Nephron progenitor cell (in vitro differentiated cells): ENCODE measurements at regions not wholly inside any gene's neighbourhood (a gene's known extent, or its start where the extent isn't known, plus 50 kb on each side); places are given as distances from the start of the nearest gene placed in this dataset.

ENCODE experiments used
- DNase-seq: peaks from one replicate; pipeline ENCODE4 v3.0.0; 2021
- H3K27ac Mint-ChIP-seq: 2 replicates; pipeline ENCODE4 v1.8.0; 2021; ENCODE audit warnings: mild to moderate bottlenecking, moderate library complexity, mixed read lengths
- H3K27me3 Mint-ChIP-seq: 2 replicates; pipeline ENCODE4 v1.8.0; 2021; ENCODE audit warnings: mild to moderate bottlenecking, low read depth, mixed read lengths; ENCODE audit not compliant: poor library complexity
- H3K36me3 Mint-ChIP-seq: 2 replicates; pipeline ENCODE4 v1.8.0; 2021; ENCODE audit warnings: low read depth, mixed read lengths
- H3K4me1 Mint-ChIP-seq: 2 replicates; pipeline ENCODE4 v1.8.0; 2021; ENCODE audit warnings: mixed read lengths
- H3K4me3 Mint-ChIP-seq: 2 replicates; pipeline ENCODE4 v1.8.0; 2021; ENCODE audit warnings: mild to moderate bottlenecking, moderate library complexity, mixed read lengths
- H3K9me3 Mint-ChIP-seq: 2 replicates; pipeline ENCODE4 v1.8.0; 2021; ENCODE audit warnings: mild to moderate bottlenecking, moderate library complexity, mixed read lengths
- TF ChIP-seq, protein P1 (sequence below): fragments of 200-600 bp; sonication (generic); IDR thresholded peaks from 2 replicates; pipeline ENCODE4 v1.5.0; 2021; ENCODE audit warnings: antibody characterized with exemption

DNA sequence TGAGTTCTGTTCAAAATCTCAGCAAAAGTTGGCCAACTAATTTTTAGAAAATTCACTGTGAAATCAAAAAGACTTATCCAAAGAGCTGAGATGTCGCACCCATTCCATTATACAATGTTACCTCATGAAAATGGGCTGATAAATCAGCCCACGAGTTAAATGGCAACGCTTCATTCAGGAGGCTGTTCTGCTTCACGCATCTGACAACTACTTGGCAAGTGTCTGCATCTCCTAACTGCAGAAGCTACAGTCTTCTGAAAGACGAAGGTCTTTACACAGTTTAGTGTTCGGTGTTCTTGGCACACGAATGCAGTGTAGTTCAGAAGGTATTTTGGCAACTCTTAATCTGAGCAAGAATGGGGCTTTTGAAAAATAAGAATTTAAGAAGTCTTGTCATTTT is 166.6 kb upstream of the DKK2 start:
- H3K4me1 Mint-ChIP-seq = no peaks in the 10 kb centered on the region
- no peak for DNase-seq
- no peaks in the 10 kb centered on the region for H3K9me3 Mint-ChIP-seq
- H3K27me3 Mint-ChIP-seq = no peaks in the 10 kb centered on the region
- TF ChIP-seq, protein P1, sequence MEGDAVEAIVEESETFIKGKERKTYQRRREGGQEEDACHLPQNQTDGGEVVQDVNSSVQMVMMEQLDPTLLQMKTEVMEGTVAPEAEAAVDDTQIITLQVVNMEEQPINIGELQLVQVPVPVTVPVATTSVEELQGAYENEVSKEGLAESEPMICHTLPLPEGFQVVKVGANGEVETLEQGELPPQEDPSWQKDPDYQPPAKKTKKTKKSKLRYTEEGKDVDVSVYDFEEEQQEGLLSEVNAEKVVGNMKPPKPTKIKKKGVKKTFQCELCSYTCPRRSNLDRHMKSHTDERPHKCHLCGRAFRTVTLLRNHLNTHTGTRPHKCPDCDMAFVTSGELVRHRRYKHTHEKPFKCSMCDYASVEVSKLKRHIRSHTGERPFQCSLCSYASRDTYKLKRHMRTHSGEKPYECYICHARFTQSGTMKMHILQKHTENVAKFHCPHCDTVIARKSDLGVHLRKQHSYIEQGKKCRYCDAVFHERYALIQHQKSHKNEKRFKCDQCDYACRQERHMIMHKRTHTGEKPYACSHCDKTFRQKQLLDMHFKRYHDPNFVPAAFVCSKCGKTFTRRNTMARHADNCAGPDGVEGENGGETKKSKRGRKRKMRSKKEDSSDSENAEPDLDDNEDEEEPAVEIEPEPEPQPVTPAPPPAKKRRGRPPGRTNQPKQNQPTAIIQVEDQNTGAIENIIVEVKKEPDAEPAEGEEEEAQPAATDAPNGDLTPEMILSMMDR = no peak
- H3K27ac Mint-ChIP-seq = no peak overlapping the region
- H3K36me3 Mint-ChIP-seq = no peaks in the 10 kb centered on the region
- no peak overlapping the region for H3K4me3 Mint-ChIP-seq

DNA sequence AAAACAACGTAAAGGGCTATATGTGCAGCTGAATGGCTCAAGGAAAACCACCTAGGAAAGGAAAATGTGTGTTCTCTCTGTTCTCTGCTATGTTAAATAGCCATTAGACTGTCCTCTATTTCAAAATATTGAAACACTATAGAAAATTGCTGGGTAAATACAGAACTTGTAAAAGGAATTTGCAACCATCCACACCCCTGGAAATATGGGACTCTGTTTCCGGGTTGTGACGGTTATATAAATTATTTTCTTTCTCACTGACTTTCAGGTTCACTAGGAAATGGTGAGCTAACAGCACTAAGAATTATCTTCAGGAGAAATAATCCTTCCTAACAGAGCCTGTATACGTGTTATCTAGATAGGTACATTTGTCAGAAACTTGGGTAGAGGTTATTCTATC is 161.0 kb upstream of the DKK2 start:
- Mint-ChIP-seq H3K27ac (no peak overlapping the region), H3K4me3 (no peak overlapping the region), H3K27me3 (no peaks in the 10 kb centered on the region), H3K36me3 (no peaks in the 10 kb centered on the region), H3K9me3 (no peaks in the 10 kb centered on the region), H3K4me1 (no peaks in the 10 kb centered on the region)
- TF ChIP-seq, protein P1 = no peak
- DNase-seq = no peak

DNA sequence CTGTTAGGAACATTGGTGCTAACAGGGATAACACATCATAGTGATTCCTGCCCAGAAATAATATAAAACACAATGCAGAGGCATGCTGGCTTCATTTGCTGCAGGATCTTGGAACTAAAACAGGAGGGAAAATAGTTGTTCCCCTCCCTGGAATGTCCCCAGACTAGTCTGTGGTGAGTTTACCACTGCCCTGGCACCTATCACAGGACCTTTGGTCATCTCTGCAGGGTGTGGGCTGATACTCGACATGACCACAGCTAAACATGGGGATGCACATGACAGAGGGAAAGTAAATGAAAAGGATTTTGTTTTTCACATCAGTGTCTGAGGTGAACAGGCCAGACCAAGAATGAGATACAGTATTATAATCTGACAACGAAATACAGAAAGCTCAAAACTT is 160.2 kb upstream of the DKK2 start:
- Mint-ChIP-seq H3K27me3 (no peaks in the 10 kb centered on the region), H3K9me3 (peaks cover 2% of the 10 kb centered on the region), H3K27ac (no peak overlapping the region), H3K36me3 (no peaks in the 10 kb centered on the region), H3K4me1 (no peaks in the 10 kb centered on the region), H3K4me3 (no peak overlapping the region)
- TF ChIP-seq, protein P1 = no peak
- DNase-seq = no peak

DNA sequence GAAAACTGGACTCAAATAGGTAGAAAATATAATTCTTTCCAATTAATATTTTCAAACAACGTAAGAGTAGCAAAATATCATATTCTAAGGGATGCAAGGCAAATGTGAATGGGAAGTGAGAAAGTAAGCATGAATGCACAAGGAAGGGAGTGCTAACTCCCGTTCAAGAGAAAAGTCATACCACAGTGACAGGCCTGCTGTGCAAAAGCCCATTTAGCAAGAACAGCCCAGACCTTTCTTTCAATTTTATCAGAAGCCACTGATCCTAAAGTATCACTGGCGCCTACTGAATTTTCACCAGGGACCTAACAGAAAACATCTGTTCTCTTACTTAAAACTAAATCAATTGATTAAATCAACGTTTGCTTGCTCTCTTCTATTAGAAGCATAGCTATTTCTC is 157.9 kb upstream of the DKK2 start:
- H3K4me3 Mint-ChIP-seq = no peak overlapping the region

DNA sequence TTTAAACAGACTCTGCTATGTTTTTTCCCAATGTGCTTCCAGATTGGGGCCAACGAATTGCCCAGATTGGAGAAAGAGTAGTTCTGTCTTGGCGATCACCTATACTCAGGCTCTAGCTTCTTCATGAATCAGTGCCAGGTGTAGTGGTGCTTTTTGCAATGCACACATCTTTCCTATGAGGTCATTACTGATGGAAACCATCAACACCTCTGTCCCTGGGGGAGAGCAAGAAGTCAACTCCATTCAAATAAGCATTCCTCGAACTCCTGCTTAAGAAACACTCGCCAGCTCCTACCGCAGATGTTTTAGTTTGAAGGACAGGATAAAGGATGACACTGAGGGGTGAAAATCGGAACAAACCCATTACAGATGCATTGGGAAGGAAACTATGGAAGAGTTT is 156.5 kb upstream of the DKK2 start:
- H3K27ac Mint-ChIP-seq = no peak overlapping the region
- no peak overlapping the region for H3K4me3 Mint-ChIP-seq

More for the DNA sequence above, 157.9 kb upstream of the DKK2 start:
- Mint-ChIP-seq H3K9me3 (peaks cover 3% of the 10 kb centered on the region), H3K27ac (no peak overlapping the region), H3K36me3 (no peaks in the 10 kb centered on the region), H3K27me3 (no peaks in the 10 kb centered on the region), H3K4me1 (no peaks in the 10 kb centered on the region)
- TF ChIP-seq, protein P1 = no peak
- DNase-seq = no peak

DNA sequence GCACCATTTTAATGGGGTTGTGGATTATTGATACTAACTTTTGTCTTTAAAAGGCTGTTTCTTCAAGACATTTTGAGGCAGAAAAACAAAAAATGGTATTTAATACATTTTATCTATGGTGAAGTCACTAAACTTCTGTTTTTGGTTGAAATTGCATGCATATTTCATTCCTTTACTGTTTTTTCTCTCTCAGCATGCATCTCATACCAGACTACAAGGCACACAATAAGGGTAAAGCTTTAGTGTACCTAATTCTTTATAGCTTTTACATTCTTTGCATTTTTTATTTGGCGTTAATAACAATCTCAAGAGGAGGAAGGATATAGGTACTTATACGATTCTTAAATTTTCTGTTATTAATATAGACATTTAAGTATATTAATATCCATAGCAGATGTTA is 151.0 kb upstream of the DKK2 start:
- Mint-ChIP-seq H3K27me3 (no peaks in the 10 kb centered on the region), H3K4me3 (no peak overlapping the region), H3K36me3 (no peaks in the 10 kb centered on the region), H3K4me1 (no peaks in the 10 kb centered on the region), H3K27ac (no peak overlapping the region), H3K9me3 (peaks cover 3% of the 10 kb centered on the region)
- DNase-seq = no peak
- TF ChIP-seq, protein P1 = no peak

More for the DNA sequence above, 156.5 kb upstream of the DKK2 start:
- no peaks in the 10 kb centered on the region for H3K27me3 Mint-ChIP-seq
- DNase-seq = no peak
- no peaks in the 10 kb centered on the region for H3K4me1 Mint-ChIP-seq
- peaks cover 3% of the 10 kb centered on the region for H3K9me3 Mint-ChIP-seq
- TF ChIP-seq, protein P1 = no peak
- no peaks in the 10 kb centered on the region for H3K36me3 Mint-ChIP-seq
